Cerebellar cortex (tissue), 1 donor: ENCODE measurements at regions not wholly inside any gene's neighbourhood (a gene's known extent, or its start where the extent isn't known, plus 50 kb on each side); places are given as distances from the start of the nearest gene placed in this dataset.
"Not testable (repeated sequence)": the region's sequence is repeated elsewhere in the genome, so short reads cannot be mapped to it uniquely, and the experiment has no call there.

Experiments
- DNase-seq: peaks from one replicate; pipeline ENCODE4 v3.0.0-alpha.2; 2015; ENCODE audit warnings: low spot score

- DNase-seq = no peak
Observed at GRCh38 chr17:77838748-77839697, 119.5 kb upstream of the TNRC6C start.

- no peak for DNase-seq
Observed at GRCh38 chr17:77839698-77840512, 118.6 kb upstream of the TNRC6C start.

- DNase-seq = no peak
Observed at GRCh38 chr17:77840513-77841165, 117.9 kb upstream of the TNRC6C start.

- DNase-seq = no peak
Observed at GRCh38 chr17:77841742-77842527, 116.6 kb upstream of the TNRC6C start.

GRCh38 chr17:77842528-77843147 lies 115.9 kb upstream of the TNRC6C start:
- DNase-seq = no peak

GRCh38 chr17:77843255-77843895 lies 115.1 kb upstream of the TNRC6C start:
- DNase-seq = not testable (repeated sequence)

GRCh38 chr17:77843896-77844295 lies 114.6 kb upstream of the TNRC6C start:
- no peak for DNase-seq

- DNase-seq = no peak
Observed at GRCh38 chr17:77844681-77845080, 113.8 kb upstream of the TNRC6C start.

- no peak for DNase-seq
Observed at GRCh38 chr17:77845541-77846225, 112.8 kb upstream of the TNRC6C start.

- no peak for DNase-seq
Observed at GRCh38 chr17:77846531-77847085, 111.9 kb upstream of the TNRC6C start.

GRCh38 chr17:77847221-77848085 lies 111.0 kb upstream of the TNRC6C start:
- DNase-seq = no peak

- no peak for DNase-seq
Observed at GRCh38 chr17:77848257-77848656, 110.2 kb upstream of the TNRC6C start.

- DNase-seq = no peak
Observed at GRCh38 chr17:77849239-77849638, 109.3 kb upstream of the TNRC6C start.

- no peak for DNase-seq
Observed at GRCh38 chr17:77851921-77852320, 106.6 kb upstream of the TNRC6C start.

GRCh38 chr17:77852731-77853130 lies 105.8 kb upstream of the TNRC6C start:
- no peak for DNase-seq

- no peak for DNase-seq
Observed at GRCh38 chr17:77853191-77853977, 105.1 kb upstream of the TNRC6C start.

- DNase-seq = no peak
Observed at GRCh38 chr17:77854083-77854758, 104.3 kb upstream of the TNRC6C start.
